B cell (primary cell): ENCODE measurements at regions not wholly inside any gene's neighbourhood (a gene's known extent, or its start where the extent isn't known, plus 50 kb on each side); places are given as distances from the start of the nearest gene placed in this dataset.

Source experiments
- ATAC-seq: fragments of 200-7000 bp; cut with Tn5 transposase; one replicate; pipeline ENCODE4 v1.10.0; 2021; ENCODE audit warnings: low read depth, mild to moderate bottlenecking, moderate number of reproducible peaks, moderate library complexity
- CTCF ChIA-PET: fragments of 350-600 bp; sonication (Branson Sonifier 250); formaldehyde crosslinking; loops from one replicate; lab custom pipeline; 2021; ENCODE audit warnings: antibody characterized with exemption, inconsistent platforms; lab: Charles Lee
- POLR2A ChIA-PET: fragments of 350-600 bp; sonication (Branson Sonifier 250); formaldehyde crosslinking; loops from one replicate; lab custom pipeline; 2021; ENCODE audit warnings: antibody characterized with exemption; lab: Charles Lee
- DNase-seq: peaks from one replicate; pipeline ENCODE4 v3.0.0; 2013
- H2AFZ ChIP-seq: 2 replicates; pipeline ENCODE4 v1.6.1; 2012; ENCODE audit warnings: mild to moderate bottlenecking, low read depth, low read length; ENCODE audit not compliant: insufficient read depth, poor library complexity, severe bottlenecking
- H3K27ac ChIP-seq, 2 donors: 1 replicate in 1 of 2; 2 replicates in 1 of 2; pipeline ENCODE4 v1.5.1; 2012 to 2013; ENCODE audit warnings: low read length in 2 of 2, mild to moderate bottlenecking in 2 of 2, moderate library complexity in 1 of 2
- H3K27me3 ChIP-seq, 4 experiments: fragments of 200-600 bp in 1 of 4; sonication (generic) in 1 of 4; replicated peaks in 1 of 4; 1 replicate in 2 of 4; 2 replicates in 2 of 4; pipeline versions ENCODE4 v1.6.1 to v1.7.0; 2013 to 2016; ENCODE audit warnings: low read length in 3 of 4, mild to moderate bottlenecking in 2 of 4, mixed read lengths in 1 of 4, moderate library complexity in 1 of 4; ENCODE audit not compliant: insufficient read depth in 4 of 4, control insufficient read depth in 3 of 4; ENCODE audit errors: control extremely low read depth in 1 of 4
- H3K36me3 ChIP-seq, 2 experiments: replicated peaks in 1 of 2; 1 replicate in 1 of 2; 2 replicates in 1 of 2; pipeline versions ENCODE4 v1.6.1 to v1.7.1; 2013; ENCODE audit warnings: low read length in 1 of 2; ENCODE audit not compliant: insufficient read depth in 2 of 2, control insufficient read depth in 1 of 2; ENCODE audit errors: control extremely low read depth in 1 of 2, extremely low read depth in 1 of 2
- H3K4me1 ChIP-seq, 2 donors: fragments of 200-600 bp in 1 of 2; sonication (generic) in 1 of 2; 1 replicate in 1 of 2; 2 replicates in 1 of 2; pipeline versions ENCODE4 v1.5.1 to v1.6.1; 2013 to 2017; ENCODE audit warnings: low read length in 2 of 2; ENCODE audit not compliant: control insufficient read depth in 2 of 2, insufficient read depth in 2 of 2
- H3K4me2 ChIP-seq: replicated peaks from 2 replicates; pipeline ENCODE3; 2012; ENCODE audit warnings: mild to moderate bottlenecking, low read depth, low read length; ENCODE audit not compliant: poor library complexity, severe bottlenecking
- H3K4me3 ChIP-seq, 5 experiments: fragments of 200-600 bp in 1 of 5; sonication (generic) in 1 of 5; 1 replicate in 3 of 5; 2 replicates in 2 of 5; pipeline versions ENCODE4 v1.5.1 to v1.7.0; 2011 to 2016; ENCODE audit warnings: low read length in 4 of 5, mild to moderate bottlenecking in 4 of 5, low read depth in 2 of 5, control low read depth in 1 of 5, moderate library complexity in 1 of 5; ENCODE audit not compliant: insufficient read depth in 1 of 5; ENCODE audit errors: control extremely low read depth in 1 of 5, extremely low read depth in 1 of 5
- H3K79me2 ChIP-seq: fragments of 200-600 bp; sonication (generic); one replicate; pipeline ENCODE4 v1.6.0; 2016; ENCODE audit warnings: low read length; ENCODE audit not compliant: control insufficient read depth, insufficient read depth
- H3K9ac ChIP-seq: fragments of 200-600 bp; sonication (generic); 2 replicates; pipeline ENCODE4 v1.6.1; 2017; ENCODE audit warnings: mild to moderate bottlenecking, low read length, moderate library complexity
- H3K9me3 ChIP-seq, 3 donors: one replicate each; pipeline versions ENCODE4 v1.6.1 to v1.7.1; 2013; ENCODE audit warnings: low read length in 2 of 3; ENCODE audit not compliant: control insufficient read depth in 2 of 3, insufficient read depth in 1 of 3; ENCODE audit errors: control extremely low read depth in 1 of 3
- H4K20me1 ChIP-seq: 2 replicates; pipeline ENCODE4 v1.6.0; 2012; ENCODE audit warnings: mild to moderate bottlenecking, low read length; ENCODE audit not compliant: insufficient read depth, control insufficient read depth, poor library complexity, severe bottlenecking
- H3K27ac Mint-ChIP-seq: one replicate; pipeline ENCODE4 v1.8.0; 2021; ENCODE audit warnings: mixed read lengths
- H3K27me3 Mint-ChIP-seq: one replicate; pipeline ENCODE4 v1.8.0; 2021; ENCODE audit warnings: mixed read lengths
- H3K4me1 Mint-ChIP-seq: one replicate; pipeline ENCODE4 v1.8.0; 2021; ENCODE audit warnings: mixed read lengths
- H3K4me3 Mint-ChIP-seq: one replicate; pipeline ENCODE4 v1.8.0; 2021; ENCODE audit warnings: mixed read lengths
- H3K9me3 Mint-ChIP-seq: one replicate; pipeline ENCODE4 v1.8.0; 2022; ENCODE audit warnings: mixed read lengths; ENCODE audit not compliant: insufficient read depth
- EZH2 ChIP-seq: IDR thresholded peaks from 2 replicates; pipeline ENCODE4 v1.6.1; 2012; ENCODE audit warnings: borderline replicate concordance, low read depth, mild to moderate bottlenecking, moderate library complexity, low read length; ENCODE audit not compliant: insufficient read depth, poor library complexity, severe bottlenecking
- WGBS: methylation state at CpG from one replicate; pipeline ENCODE4 v1.1.5; 2013; ENCODE audit warnings: missing lambda C conversion rate; ENCODE audit not compliant: insufficient coverage; 5-methylcytosine and 5-hydroxymethylcytosine counted together
- intact Hi-C: fragments of 100-400 bp; cut with micrococcal nuclease; formaldehyde crosslinking; loops from one replicate; pipeline ENCODE4 v1.10.0; 2022

DNA sequence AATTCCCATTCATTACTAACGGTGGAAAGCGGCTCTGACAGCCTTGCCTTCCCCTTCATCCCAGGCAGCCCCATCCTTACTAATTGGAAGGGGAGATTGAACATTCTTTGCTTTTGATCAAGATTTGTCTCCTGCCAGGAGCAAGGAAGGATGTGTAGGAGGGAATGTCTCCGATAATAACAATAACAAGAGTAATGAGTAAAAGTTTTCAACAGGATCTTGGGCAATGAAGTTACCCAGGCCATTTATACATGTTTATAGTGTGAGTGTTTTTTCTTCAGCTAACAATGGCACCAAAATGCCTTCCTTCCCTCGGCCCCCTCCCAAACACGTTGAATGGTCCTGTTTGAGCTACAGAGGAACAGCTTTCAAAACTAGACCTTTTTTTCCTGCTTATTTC lies 83.8 kb downstream of the GATA6 start:
- CTCF ChIA-PET = no interaction called here
- Histone ChIP-seq H3K36me3 (no peaks in the 10 kb centered on the region), H3K27ac (no peak overlapping the region), H3K79me2 (no peaks in the 10 kb centered on the region), H3K9ac (no peak overlapping the region), H4K20me1 (no peaks in the 10 kb centered on the region), H3K4me3 (no peak overlapping the region), H2AFZ (no peak overlapping the region), H3K4me2 (no peak overlapping the region), H3K9me3 (peaks cover 0 to 14% (median 0%) of the 10 kb centered on the region in 3 donors), H3K4me1 (no peaks in the 10 kb centered on the region), H3K27me3 (no peaks in the 10 kb centered on the region)
- intact Hi-C loops = no loop called here
- Mint-ChIP-seq H3K27ac (no peak overlapping the region), H3K4me1 (no peaks in the 10 kb centered on the region), H3K4me3 (no peak overlapping the region), H3K9me3 (no peaks in the 10 kb centered on the region), H3K27me3 (peaks cover 6% of the 10 kb centered on the region)
- WGBS = no CpG with 5 or more reads among the region's 5 CpGs
- TF ChIP-seq EZH2 = no peak
- ATAC-seq = no peak
- no peak for DNase-seq
- POLR2A ChIA-PET = no interaction called here
